ENCODE measurements at regions not wholly inside any gene's neighbourhood (a gene's known extent, or its start where the extent isn't known, plus 50 kb on each side); places are given as distances from the start of the nearest gene placed in this dataset.

DNA sequence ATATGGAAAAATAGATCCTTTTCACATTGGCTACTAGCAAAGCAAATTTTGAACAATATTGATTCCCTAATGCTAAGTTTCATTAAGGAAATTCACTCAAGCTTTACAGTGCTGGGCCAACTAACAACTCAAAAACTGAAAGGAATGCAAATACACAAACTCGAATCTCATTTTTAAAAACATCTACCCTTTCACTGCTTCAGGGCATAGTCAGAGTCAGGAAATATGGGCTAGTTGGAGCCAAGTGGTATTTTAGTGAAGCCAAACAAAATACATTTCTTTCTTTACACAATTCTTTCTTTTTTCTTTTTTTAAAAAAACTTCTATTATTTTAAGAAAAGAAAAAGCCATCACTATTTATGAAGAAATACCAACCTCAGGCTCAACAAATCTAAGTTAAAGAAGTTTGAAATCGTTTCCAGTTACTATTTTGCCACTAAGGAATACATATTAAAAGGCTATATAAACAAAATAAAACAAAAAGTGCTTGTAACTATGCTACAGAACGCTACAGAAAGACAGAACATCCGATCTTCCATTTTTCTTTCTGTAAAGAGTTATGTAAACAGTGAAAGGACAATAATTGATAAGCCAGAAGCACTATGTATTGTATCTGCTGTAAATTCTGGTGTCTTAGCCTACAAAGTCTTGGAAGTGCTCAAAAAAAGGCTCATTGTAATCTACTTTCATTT lies 113.6 kb upstream of the STK17B start:
- ChIA-PET CTCF (interaction anchor here (1.3 to 2.7 kb wide), 6 partner anchors 9 to 207 kb away, joined by 4 to 11 read pairs (median 7); no protein-coding TSS in a partner anchor), POLR2A (no interaction called here)
- no peak for DNase-seq (ENCODE audit: low read depth, low spot score)
- TF ChIP-seq, protein P1, sequence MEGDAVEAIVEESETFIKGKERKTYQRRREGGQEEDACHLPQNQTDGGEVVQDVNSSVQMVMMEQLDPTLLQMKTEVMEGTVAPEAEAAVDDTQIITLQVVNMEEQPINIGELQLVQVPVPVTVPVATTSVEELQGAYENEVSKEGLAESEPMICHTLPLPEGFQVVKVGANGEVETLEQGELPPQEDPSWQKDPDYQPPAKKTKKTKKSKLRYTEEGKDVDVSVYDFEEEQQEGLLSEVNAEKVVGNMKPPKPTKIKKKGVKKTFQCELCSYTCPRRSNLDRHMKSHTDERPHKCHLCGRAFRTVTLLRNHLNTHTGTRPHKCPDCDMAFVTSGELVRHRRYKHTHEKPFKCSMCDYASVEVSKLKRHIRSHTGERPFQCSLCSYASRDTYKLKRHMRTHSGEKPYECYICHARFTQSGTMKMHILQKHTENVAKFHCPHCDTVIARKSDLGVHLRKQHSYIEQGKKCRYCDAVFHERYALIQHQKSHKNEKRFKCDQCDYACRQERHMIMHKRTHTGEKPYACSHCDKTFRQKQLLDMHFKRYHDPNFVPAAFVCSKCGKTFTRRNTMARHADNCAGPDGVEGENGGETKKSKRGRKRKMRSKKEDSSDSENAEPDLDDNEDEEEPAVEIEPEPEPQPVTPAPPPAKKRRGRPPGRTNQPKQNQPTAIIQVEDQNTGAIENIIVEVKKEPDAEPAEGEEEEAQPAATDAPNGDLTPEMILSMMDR (IDR thresholded peaks at IDR 0.05; ENCODE audit: insufficient read depth, low read length, missing control alignments), result no peak
- no peak overlapping the region for H3K4me3 ChIP-seq (ENCODE audit: low read depth, low read length)

DNA sequence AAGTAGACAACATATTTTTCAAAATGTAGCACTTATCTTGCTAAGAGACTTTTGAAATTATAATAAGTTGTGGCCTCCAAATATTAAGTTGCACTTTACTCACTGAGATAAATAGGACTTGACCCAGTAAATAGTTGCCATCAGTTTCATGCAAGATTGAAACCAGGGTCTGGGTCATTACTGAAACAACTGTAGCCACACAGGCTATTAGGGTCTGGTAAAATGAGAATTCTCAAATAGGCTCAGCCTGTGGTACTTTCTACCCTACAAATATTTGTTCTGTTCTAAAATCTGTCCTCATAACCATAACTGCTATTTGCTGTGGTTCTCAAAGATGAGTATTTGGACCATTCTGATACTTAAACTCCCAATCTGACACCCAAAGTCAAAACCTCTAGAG lies 115.4 kb upstream of the STK17B start:
- POLR2A ChIA-PET, result no interaction called here
- CTCF ChIA-PET, result interaction anchor here (2.7 kb wide), 1 partner anchor 209 kb away, joined by 11 read pairs; no protein-coding TSS in a partner anchor
- TF ChIP-seq, protein P1 (IDR thresholded peaks at IDR 0.05; ENCODE audit: insufficient read depth, low read length, missing control alignments), result no peak
- no peak overlapping the region for H3K4me3 ChIP-seq (ENCODE audit: low read depth, low read length)
- DNase-seq (ENCODE audit: low read depth, low spot score), result no peak

DNA sequence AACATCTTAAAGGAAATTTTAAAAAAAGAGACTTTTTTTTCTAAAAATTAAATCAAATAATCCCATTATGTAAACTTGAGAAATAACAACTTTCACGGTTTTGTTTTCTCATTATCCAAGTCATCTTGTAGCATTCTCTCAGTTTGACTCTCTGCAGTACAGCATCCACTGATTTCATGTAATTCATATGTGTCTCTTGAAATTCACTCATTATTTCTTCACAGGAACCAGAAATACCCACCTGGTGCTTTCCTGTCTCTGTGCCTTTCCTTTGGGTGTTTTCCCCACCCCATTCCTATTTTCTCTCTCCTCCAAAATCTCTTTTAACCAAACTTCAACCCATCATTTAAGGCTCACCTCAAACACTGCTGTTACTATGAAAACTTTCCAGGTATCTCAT lies 116.1 kb upstream of the STK17B start:
- DNase-seq (ENCODE audit: low read depth, low spot score), result no peak
- H3K4me3 ChIP-seq (ENCODE audit: low read depth, low read length), result no peak overlapping the region
- POLR2A ChIA-PET, result no interaction called here
- TF ChIP-seq, protein P1 (IDR thresholded peaks at IDR 0.05; ENCODE audit: insufficient read depth, low read length, missing control alignments), result no peak
- CTCF ChIA-PET, result no interaction called here

DNA sequence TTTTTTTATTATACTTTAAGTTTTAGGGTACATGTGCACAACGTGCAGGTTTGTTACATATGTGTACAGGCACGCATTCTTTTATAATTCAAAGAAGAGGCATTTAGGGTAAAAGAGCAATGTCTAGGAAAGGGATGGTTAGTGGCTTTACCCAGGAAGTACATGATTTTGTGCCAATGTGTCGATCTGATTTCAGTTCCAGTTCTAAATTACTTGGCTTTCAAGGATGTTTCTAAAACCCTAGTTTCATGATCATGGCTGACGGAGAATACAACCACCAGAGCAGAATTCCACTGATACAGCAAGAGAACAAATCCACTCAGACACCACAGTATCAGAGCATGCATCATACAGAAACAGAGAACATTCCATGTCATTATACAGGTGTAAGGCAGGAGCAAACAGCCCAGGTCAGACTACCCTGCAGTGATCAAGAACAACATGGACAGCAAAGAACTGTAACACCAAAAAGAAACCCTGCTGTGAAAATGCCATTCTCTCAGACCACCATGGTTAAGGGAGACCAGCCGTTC lies 116.7 kb upstream of the STK17B start:
- ChIA-PET CTCF (no interaction called here), POLR2A (no interaction called here)
- H3K4me3 ChIP-seq (ENCODE audit: low read depth, low read length), result no peak overlapping the region
- TF ChIP-seq, protein P1 (IDR thresholded peaks at IDR 0.05; ENCODE audit: insufficient read depth, low read length, missing control alignments), result no peak
- no peak for DNase-seq (ENCODE audit: low read depth, low spot score)

DNA sequence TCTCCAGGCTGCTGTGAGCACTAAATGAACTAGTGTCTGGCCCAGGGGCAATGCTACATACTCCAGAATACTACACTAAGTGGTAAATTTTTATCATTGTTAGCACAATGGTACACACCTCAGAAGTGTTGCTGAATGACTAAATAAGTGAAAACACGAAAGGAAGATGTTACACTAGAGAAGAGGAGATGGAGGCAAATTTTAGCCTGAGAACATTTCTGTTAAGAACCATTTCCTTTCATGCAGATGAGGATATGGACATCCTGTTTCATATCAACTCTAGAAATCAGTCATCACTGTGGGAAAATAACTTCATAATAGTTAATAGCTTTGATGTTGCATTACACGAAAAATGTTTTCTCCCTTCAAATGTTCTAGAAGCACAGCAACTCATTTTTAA lies 117.6 kb upstream of the STK17B start:
- H3K4me3 ChIP-seq (ENCODE audit: low read depth, low read length), result no peak overlapping the region
- ChIA-PET CTCF (interaction anchor here (1.2 to 6.9 kb wide), 3 partner anchors 13 to 211 kb away, joined by 4 to 50 read pairs (median 6); no protein-coding TSS in a partner anchor), POLR2A (no interaction called here)
- TF ChIP-seq, protein P1 (IDR thresholded peaks at IDR 0.05; ENCODE audit: insufficient read depth, low read length, missing control alignments), result no peak
- DNase-seq (ENCODE audit: low read depth, low spot score), result no peak

DNA sequence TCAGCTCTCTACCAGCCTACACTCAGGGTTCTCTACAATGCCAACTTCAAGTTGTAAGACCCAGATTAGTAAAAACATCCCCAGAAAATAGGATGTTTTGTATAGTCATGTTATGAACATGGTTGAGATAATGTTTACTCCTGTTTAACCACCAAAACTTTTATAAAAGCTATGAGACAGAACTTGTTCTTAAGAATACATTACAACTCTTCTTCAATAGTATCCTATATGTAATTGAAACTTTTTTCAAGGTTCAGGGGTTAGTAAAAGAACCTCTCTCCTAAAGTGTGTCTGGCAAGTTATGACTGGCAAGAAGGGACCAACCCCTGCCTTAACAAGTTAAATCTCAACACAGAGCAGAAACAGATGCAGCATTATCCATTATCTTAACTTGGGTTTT lies 118.8 kb upstream of the STK17B start:
- ChIA-PET POLR2A (no interaction called here), CTCF (interaction anchor here (0.7 to 6.9 kb wide), 7 partner anchors 8 to 221 kb away, joined by 3 to 50 read pairs (median 4); partner anchors contain the start of gene DNAH7)
- no peak overlapping the region for H3K4me3 ChIP-seq (ENCODE audit: low read depth, low read length)
- TF ChIP-seq, protein P1 (IDR thresholded peaks at IDR 0.05; ENCODE audit: insufficient read depth, low read length, missing control alignments), result no peak
- DNase-seq (ENCODE audit: low read depth, low spot score), result no peak

All from AG04449 (cell line).